NCI-H1105 treated with DMSO at 0.1 percent for 48 hours (cell line): ENCODE measurements at regions not wholly inside any gene's neighbourhood (a gene's known extent, or its start where the extent isn't known, plus 50 kb on each side); places are given as distances from the start of the nearest gene placed in this dataset.

Source experiments
- DNase-seq: peaks from one replicate; lab custom pipeline; 2025; lab: John Stamatoyannopoulos, UW

DNA sequence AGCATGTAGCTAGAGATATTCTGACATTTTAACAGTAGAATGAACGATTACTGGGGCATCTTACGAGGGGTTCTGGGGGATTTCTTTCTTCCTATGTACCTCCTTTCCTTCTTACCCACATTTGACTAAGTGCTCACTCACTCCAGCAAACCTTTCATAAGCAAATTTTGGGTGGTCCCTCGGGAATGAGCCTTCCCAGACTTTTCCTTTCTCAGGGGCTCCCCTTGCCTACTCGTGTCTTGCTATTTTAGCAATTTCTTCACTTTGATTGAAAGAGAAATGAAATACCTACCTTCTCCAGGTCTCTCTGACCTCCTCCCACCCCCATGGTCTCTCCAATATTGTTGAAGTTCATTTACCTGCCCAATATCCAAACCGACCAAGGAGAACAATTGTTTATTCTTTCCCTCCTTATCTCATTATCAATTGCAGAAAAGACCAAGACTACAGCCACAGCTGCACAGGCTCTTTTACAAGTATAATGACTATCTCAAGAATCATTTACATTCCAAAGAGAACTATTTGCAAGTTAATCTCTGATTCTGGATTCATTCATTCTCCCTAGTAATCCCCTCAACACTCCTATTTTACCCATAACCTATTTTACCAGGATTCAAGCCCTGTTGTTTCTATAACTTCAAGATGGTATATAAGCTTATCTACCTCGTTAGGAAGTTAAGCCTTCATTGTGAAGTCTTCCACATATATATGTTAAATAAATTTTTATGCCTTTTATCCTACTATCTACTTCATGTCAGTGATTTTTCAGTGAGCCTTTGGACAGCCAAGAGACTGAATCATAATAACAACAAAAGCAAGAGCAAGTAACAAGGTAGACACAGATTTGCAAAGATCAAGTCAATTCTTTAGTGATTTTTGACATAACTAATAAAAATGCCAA is 480.6 kb downstream of the IPMK start:
- no peak for DNase-seq

DNA sequence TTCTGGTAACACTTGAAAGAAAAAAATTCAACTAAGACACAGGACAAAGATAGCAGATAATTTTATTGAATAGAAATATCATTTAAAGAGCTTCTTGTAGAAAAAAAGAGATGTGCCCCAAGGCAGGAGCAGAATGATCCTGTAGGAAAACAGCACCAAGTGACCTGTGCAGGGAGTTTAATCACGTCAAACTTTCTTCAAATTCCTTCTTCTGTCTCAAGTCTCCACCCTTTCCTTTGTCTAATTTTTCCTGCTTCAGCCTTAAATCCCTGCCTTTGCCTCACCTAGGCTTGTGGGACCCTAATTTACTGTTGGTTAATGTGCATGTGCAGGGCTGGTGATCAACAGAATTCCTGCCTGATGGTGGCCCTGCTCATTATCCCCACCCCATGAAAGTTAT is 481.4 kb downstream of the IPMK start:
- DNase-seq, result no peak

DNA sequence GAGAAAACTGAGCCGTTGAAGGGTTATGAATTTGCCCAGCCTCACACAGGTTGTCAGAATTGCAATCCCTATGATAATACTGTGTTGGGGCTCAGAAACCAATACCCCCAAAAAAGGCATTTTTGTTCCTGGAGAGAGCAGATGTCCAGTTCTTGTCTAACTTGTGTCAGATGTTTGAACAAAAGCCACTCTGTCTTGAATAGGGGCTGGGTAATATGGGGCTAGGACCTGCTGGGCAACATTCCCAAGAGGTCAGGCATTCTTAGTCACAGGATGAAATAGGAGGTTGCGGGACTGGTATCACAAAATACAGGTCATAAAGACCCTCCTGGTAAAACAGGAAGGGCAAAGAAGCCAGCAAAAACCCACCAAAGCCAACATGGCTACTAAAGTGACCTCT is 482.1 kb downstream of the IPMK start:
- DNase-seq, result no peak

GRCh38 chr10:57785068-57785467 is 482.6 kb downstream of the IPMK start:
- DNase-seq, result no peak

DNA sequence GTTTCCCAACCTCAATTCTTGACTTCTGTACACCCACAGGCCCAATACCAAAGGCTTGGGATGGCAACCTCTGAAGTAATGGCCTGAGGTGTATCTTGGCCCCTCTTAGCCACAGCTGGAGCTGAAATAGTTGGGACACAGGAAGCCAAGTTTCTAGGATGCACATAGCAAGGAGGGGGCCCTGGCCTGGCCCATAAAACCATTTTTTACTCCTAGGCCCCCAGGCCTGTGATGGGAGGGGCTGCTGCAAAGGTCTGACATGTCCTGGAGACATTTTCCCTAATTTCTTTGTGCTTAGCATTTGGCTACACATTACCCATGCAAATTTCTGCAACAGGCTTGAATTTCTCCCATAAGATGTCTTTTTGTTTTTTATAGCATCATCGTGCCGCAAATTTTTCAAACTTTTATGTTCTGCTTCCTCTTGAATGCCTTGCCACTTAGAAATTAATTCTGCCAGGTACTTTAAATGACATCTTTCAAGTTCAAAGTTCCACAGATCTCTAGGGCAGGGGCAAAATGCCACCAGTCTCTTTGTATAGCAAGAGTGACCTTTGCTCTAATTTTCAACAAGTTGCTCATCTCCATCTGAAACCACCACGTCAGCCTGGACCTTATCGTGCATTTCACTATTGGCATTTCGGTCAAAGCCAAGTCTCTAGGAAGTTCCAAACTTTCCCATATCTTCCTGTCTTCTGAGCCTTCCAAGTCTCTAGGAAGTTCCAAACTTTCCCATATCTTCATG is 490.8 kb downstream of the IPMK start:
- no peak for DNase-seq

DNA sequence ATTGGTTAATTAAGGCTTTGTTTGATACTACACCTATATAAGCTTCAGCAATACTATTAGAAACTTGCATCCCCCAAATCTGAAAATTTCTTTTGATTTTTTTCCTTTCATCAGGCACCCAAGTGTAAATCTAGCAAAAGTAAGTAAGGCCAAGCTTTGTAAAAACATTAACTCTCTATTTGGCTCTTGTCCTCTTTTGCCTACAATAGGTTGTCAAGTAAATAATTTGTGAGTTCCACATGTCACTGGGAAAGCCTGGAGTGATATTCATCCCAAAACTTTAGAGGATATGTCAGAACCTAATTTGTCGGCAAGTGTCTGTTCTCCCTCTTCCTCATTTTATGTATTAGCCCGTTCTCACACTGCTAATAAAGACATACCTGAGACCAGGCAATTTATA is 492.4 kb downstream of the IPMK start:
- DNase-seq, result no peak

DNA sequence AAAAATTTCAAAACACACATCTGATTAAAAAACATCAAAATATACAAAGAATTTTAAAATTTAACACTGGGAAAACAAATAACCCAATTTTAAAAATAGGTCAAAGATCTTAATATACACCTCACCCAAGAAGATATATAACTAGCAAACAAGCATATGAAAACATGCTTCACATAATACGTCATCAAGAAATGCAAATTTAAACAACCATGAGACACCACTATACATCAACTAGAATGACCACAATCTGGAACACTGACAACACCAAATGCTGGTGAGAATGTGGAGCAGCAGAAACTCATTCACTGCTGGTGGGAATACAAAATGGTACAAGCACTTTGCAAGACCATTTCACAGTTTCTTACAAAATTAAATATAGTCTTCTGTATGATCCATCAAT is 498.4 kb downstream of the IPMK start:
- no peak for DNase-seq

DNA sequence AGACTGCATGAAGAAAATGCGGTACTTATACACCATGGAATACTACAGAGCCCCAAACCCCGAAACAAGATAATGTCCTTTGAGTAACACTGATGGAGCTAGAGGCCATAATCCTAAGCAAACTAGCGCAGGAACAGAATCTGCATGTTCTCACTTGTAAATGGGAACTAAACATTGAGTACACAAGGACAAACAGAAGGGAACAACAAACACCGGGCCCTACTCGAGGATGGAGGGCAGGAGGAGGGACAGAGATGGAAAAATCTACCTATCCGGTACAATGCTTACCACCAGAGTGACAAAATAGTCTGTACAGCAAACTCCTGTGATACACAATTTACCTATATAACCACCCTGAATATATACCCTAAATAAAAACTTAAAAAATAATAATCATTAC is 507.9 kb downstream of the IPMK start:
- no peak for DNase-seq

DNA sequence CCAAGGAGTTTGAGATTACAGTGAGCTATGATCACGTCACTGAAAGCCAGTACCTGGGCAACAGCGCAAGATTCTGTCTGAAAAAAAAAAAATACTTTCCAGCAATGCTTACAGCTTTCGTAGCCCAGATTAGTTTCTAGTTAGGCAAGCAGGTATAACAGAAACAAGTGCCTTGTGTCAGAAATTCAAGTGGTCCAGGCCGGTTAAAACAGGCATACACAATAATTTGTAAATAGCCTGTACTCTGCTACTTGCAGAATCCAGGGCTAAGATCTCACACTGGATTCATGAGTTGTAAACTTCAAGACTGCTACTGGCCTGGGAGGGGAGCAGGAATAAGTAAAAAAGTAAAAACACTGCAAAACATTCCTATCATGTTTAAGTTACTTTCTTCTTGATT is 512.9 kb downstream of the IPMK start:
- DNase-seq, result no peak

- no peak for DNase-seq
Measured at GRCh38 chr10:57743711-57744110, 524.0 kb downstream of the IPMK start.

DNA sequence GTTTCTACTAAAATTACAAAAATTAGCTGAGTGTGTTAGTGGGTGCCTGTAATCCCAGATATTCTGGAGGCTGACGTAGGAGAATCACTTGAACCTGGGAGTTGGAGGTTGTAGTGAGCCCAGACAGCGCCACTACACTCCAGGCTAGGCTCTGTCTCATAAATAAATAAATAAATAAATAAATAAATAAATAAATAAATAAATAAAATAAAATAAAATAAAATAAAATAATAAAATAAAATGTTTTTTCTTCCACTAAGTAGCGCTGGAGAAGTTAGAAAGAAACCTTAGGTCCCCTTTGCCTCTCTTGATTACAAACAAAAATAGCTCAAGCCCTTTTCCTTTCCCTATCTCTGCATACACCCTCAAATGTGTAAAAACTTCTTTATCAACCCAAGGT is 525.9 kb downstream of the IPMK start:
- DNase-seq, result no peak

DNA sequence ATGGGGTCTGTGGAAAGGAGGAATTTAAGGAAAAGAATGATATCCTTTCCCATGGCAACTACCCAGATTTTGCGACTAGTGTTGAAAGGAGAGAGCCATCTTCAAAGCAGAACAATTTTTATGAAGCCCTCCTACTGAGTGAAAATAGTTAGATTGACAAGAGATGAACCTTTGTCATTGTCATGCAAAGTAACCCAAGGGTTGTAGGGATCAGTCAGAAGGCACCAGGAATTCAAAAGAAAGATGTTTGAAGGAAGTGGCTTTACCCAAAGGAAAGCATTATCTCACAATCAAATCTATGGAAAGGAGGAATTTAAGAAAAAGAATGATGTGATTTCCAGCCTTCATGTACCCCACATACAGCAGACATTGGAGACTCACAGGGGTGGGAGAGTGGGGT is 544.4 kb downstream of the IPMK start:
- no peak for DNase-seq

GRCh38 chr10:57716884-57717283 is 550.8 kb downstream of the IPMK start:
- no peak for DNase-seq

DNA sequence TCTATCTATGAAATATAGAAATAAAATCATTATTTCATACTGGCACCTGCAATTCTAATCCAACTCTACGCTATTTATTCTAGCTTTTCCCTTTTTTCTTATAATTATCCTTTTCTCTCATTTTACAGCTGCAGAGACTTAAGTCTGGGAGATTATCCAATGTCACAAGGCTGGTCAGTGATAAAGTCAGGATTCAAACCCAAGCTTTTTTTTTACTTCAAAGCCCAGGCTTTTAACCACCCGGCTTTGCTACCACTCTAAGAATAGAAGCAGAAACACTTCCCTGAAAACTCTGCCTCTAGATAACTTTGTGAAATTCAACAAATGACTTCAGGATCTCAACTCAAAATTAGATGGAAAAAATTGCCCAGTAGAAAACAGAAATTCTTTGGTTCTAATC is 552.5 kb downstream of the IPMK start:
- no peak for DNase-seq

DNA sequence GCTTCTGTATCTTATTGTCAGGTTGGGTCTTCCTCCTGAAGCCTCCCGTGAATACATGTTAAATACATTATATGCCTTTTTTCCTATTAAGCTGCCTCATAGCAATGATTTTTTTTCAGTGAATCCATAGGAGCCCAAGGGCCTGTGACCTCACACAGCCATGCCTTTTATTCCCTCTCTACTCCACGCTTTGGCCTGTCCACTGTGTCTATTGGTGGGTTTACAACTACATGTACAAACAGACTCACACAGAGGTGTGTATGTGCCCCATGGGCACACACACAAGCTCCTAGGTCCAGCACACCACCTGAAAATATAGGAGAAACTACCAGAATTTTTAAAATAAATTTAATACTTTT is 560.4 kb downstream of the IPMK start:
- DNase-seq, result no peak

- no peak for DNase-seq
Measured at GRCh38 chr10:57706576-57707299, 561.0 kb downstream of the IPMK start.

GRCh38 chr10:57706016-57706415 is 561.7 kb downstream of the IPMK start:
- DNase-seq, result no peak

GRCh38 chr10:57699944-57700343 is 567.8 kb downstream of the IPMK start:
- DNase-seq, result peak; percentile 62

DNA sequence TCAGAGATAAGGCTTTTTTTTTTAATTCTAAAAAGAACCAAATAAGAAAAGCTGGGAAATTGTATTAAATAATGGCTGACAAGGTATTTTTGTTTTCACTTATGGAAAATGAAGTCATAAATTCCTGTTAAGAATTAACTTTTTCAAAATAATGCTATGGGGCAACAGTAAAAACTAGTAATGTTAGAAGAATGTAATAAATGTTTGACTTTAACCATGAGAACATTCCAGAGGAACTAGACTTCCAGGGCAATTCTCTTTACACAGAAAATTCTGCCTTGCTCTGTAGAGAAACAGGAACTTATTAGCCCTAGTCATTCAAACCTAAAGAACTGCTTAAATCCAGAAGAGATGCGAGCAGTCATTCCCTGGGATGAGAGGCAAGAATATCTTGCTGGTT is 571.1 kb downstream of the IPMK start:
- no peak for DNase-seq

DNA sequence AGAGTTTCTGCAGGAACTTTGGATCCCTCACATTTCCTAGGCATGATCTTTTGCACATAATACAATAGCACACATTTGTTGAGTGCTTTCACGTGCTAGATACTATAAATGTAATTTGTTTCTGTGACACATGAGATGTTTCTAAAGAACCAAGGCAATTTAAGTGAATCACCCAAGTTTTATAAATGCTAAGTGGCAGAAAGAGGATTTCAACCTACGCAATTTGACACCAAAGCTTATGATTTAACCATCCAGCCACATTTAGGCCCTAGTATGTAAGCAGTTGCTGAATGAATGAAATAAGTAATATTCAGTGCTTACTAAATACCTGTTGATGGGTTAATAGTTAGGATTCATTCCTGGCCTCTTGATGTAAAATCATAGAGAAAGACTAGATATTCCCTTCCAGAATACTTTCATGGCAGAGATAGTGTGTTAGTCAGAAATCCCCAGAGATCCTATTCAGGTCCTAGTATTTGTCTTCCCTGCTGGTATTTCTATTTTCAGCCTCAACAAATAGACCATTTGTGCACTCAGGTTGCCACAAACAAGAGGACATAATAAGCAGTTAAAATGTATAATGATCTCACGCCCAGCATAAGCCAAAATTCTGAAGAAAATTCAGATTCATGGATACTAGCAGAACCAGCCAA is 572.6 kb downstream of the IPMK start:
- no peak for DNase-seq

GRCh38 chr10:57692255-57692980 is 575.3 kb downstream of the IPMK start:
- no peak for DNase-seq
